ENCODE measurements at regions not wholly inside any gene's neighbourhood (a gene's known extent, or its start where the extent isn't known, plus 50 kb on each side); places are given as distances from the start of the nearest gene placed in this dataset.
"Not testable (repeated sequence)": the region's sequence is repeated elsewhere in the genome, so short reads cannot be mapped to it uniquely, and the experiment has no call there.

- Histone ChIP-seq H3F3A (ENCODE audit: insufficient read depth) (peaks cover 43% of the 10 kb centered on the region), H3K9me2 (ENCODE audit: insufficient read depth) (no peaks in the 10 kb centered on the region), H3K27me3 (replicated peaks; ENCODE audit: insufficient read depth) (no peaks in the 10 kb centered on the region), H3K36me3 (ENCODE audit: low read depth) (no peaks in the 10 kb centered on the region), H2AFZ (no peak overlapping the region), H3K4me3 (peak overlapping the region; percentile 68), H3K9ac (peak overlapping the region; percentile 43), H3K27ac (peak overlapping the region; percentile 52), H3K9me3 (ENCODE audit: low read depth) (no peaks in the 10 kb centered on the region), H4K20me1 (ENCODE audit: insufficient read depth) (no peaks in the 10 kb centered on the region), H3K4me2 (ENCODE audit: unreplicated experiment) (peak overlapping the region; percentile 81), H3K4me1 (ENCODE audit: insufficient read depth) (peaks cover 42% of the 10 kb centered on the region), H3K79me2 (ENCODE audit: insufficient read depth) (no peaks in the 10 kb centered on the region)
- DNase-seq, result peak; percentile 50
- in situ Hi-C loops (cut with MboI), result no loop called here
- TF ChIP-seq EZH2phosphoT487 (IDR thresholded peaks at IDR 0.05; ENCODE audit: insufficient read depth, low read depth) (no peak), EZH2 (IDR thresholded peaks at IDR 0.05; ENCODE audit: insufficient read depth, poor library complexity, severe bottlenecking) (no peak)
- WGBS, 2 experiments (ENCODE audit: low coverage in 1 of 2, low lambda C conversion rate in 2 of 2, missing lambda C conversion rate in 2 of 2), result 43 to 52% methylated on average over 6 of the region's 6 CpGs
Measured at GRCh38 chr13:109272595-109273325, 513.6 kb downstream of the IRS2 start.

DNA sequence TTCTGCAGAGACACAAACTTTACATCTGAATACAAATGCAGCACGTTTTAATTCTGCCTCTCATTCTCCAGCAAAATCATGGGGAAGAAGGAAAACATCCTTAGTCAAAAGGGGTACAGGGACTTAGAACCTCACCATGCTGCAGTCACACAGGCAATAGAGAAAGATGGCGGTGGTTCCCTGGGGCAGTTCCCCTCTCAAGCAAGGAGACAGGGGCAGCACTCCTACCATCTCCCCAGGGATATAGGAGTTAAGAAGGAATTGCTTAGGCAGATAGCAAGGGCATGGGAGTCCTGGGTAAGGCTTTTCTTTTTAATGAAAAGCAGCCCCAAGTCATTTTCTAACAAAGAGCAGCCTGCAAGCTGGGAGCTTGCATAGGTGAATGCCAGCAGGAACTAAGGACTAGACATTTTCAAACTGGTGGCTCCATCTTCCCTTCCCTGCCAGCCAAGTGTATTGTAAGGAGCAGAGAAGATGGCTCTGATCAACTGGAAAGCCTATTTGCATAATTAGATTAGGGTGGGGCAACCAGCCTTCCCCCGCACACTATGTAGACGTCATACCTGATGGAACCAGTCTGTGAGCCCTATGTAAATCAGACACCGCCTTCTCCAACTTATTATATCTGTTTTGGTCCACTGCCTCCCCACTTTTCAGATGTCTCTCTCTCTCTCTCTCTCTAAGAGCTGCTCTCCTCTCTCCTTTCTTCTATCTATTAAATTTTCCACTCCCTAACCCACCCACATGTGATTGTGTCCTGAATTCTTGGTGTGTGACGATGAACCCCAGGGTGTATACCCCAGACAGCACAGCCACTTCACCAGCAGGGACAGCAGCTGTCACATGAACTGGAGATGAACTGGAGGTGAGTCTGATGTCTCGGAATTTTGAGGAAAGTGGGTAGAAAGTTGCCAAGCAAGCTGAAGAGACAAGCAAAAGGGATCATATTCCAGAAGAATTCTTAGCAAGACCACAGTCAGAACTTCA is 514.5 kb downstream of the IRS2 start:
- no peaks in the 10 kb centered on the region for H3K9me3 ChIP-seq (ENCODE audit: low read depth)
- peak overlapping the region; percentile 81 for H3K4me2 ChIP-seq (ENCODE audit: unreplicated experiment)
- in situ Hi-C loops (cut with MboI), result no loop called here
- H3K36me3 ChIP-seq (ENCODE audit: low read depth), result no peaks in the 10 kb centered on the region
- WGBS, 2 experiments (ENCODE audit: low coverage in 1 of 2, low lambda C conversion rate in 2 of 2, missing lambda C conversion rate in 2 of 2), result 35 to 40% methylated on average over 7 of the region's 7 CpGs
- H3K4me3 ChIP-seq, result peak overlapping the region; percentile 68
- peak overlapping the region; percentile 43 for H3K9ac ChIP-seq
- no peaks in the 10 kb centered on the region for H4K20me1 ChIP-seq (ENCODE audit: insufficient read depth)
- peak overlapping the region; percentile 52 for H3K27ac ChIP-seq
- TF ChIP-seq EZH2 (IDR thresholded peaks at IDR 0.05; ENCODE audit: insufficient read depth, poor library complexity, severe bottlenecking) (no peak), EZH2phosphoT487 (IDR thresholded peaks at IDR 0.05; ENCODE audit: insufficient read depth, low read depth) (no peak)
- peaks cover 43% of the 10 kb centered on the region for H3F3A ChIP-seq (ENCODE audit: insufficient read depth)
- H3K9me2 ChIP-seq (ENCODE audit: insufficient read depth), result no peaks in the 10 kb centered on the region
- H3K79me2 ChIP-seq (ENCODE audit: insufficient read depth), result no peaks in the 10 kb centered on the region
- peak; percentile 78 for DNase-seq
- peaks cover 42% of the 10 kb centered on the region for H3K4me1 ChIP-seq (ENCODE audit: insufficient read depth)
- H3K27me3 ChIP-seq (replicated peaks; ENCODE audit: insufficient read depth), result no peaks in the 10 kb centered on the region
- peak overlapping the region; percentile 60 for H2AFZ ChIP-seq

GRCh38 chr13:109271061-109271460 is 515.3 kb downstream of the IRS2 start:
- Histone ChIP-seq H2AFZ (peak overlapping the region; percentile 60), H3K4me3 (peak overlapping the region; percentile 68; the same call in 1 of the 2 replicates), H3F3A (ENCODE audit: insufficient read depth) (peaks cover 43% of the 10 kb centered on the region), H3K9me2 (ENCODE audit: insufficient read depth) (no peaks in the 10 kb centered on the region), H3K27ac (peak overlapping the region; percentile 52), H3K9ac (0 out of 2 replicates have a peak overlapping the region, but pooled peaks have one; percentile 31), H3K79me2 (ENCODE audit: insufficient read depth) (no peaks in the 10 kb centered on the region), H3K9me3 (ENCODE audit: low read depth) (no peaks in the 10 kb centered on the region), H3K4me1 (ENCODE audit: insufficient read depth) (peaks cover 42% of the 10 kb centered on the region), H3K36me3 (ENCODE audit: low read depth) (no peaks in the 10 kb centered on the region), H4K20me1 (ENCODE audit: insufficient read depth) (no peaks in the 10 kb centered on the region), H3K27me3 (replicated peaks; ENCODE audit: insufficient read depth) (no peaks in the 10 kb centered on the region), H3K4me2 (ENCODE audit: unreplicated experiment) (no peak overlapping the region)
- in situ Hi-C loops (cut with MboI), result no loop called here
- 45% methylated on average over 9 of the region's 9 CpGs for WGBS, 2 experiments (ENCODE audit: low coverage in 1 of 2, low lambda C conversion rate in 2 of 2, missing lambda C conversion rate in 2 of 2)
- DNase-seq, result no peak
- TF ChIP-seq EZH2phosphoT487 (IDR thresholded peaks at IDR 0.05; ENCODE audit: insufficient read depth, low read depth) (no peak), EZH2 (IDR thresholded peaks at IDR 0.05; ENCODE audit: insufficient read depth, poor library complexity, severe bottlenecking) (no peak)

- H3K36me3 ChIP-seq (ENCODE audit: low read depth); H3K4me3 ChIP-seq; H3K79me2 ChIP-seq (ENCODE audit: insufficient read depth); H3K4me2 ChIP-seq (ENCODE audit: unreplicated experiment); H3K9me3 ChIP-seq (ENCODE audit: low read depth); H3K9ac ChIP-seq; in situ Hi-C loops (cut with MboI); H3K27me3 ChIP-seq (replicated peaks; ENCODE audit: insufficient read depth); H3K9me2 ChIP-seq (ENCODE audit: insufficient read depth); H2AFZ ChIP-seq; H4K20me1 ChIP-seq (ENCODE audit: insufficient read depth); H3K27ac ChIP-seq; DNase-seq: not testable (repeated sequence)
- peaks cover 30% of the 10 kb centered on the region for H3F3A ChIP-seq (ENCODE audit: insufficient read depth)
- WGBS, 2 experiments (ENCODE audit: low coverage in 1 of 2, low lambda C conversion rate in 2 of 2, missing lambda C conversion rate in 2 of 2), result 64 to 67% methylated on average over 4 of the region's 4 CpGs
- H3K4me1 ChIP-seq (ENCODE audit: insufficient read depth), result peaks cover 33% of the 10 kb centered on the region
Measured at GRCh38 chr13:109269381-109269780, 517.0 kb downstream of the IRS2 start.

- H3K4me3 ChIP-seq; H3K27ac ChIP-seq; H3K36me3 ChIP-seq (ENCODE audit: low read depth); H4K20me1 ChIP-seq (ENCODE audit: insufficient read depth); in situ Hi-C loops (cut with MboI); H3K9me3 ChIP-seq (ENCODE audit: low read depth); H3K9ac ChIP-seq; H3K27me3 ChIP-seq (replicated peaks; ENCODE audit: insufficient read depth); H2AFZ ChIP-seq; DNase-seq; H3K79me2 ChIP-seq (ENCODE audit: insufficient read depth); H3K9me2 ChIP-seq (ENCODE audit: insufficient read depth); H3K4me2 ChIP-seq (ENCODE audit: unreplicated experiment): not testable (repeated sequence)
- WGBS, 2 experiments (ENCODE audit: low coverage in 1 of 2, low lambda C conversion rate in 2 of 2, missing lambda C conversion rate in 2 of 2), result 63 to 65% methylated on average over 3 of the region's 3 CpGs
- Histone ChIP-seq H3F3A (ENCODE audit: insufficient read depth) (peaks cover 21% of the 10 kb centered on the region), H3K4me1 (ENCODE audit: insufficient read depth) (peaks cover 24% of the 10 kb centered on the region)
Measured at GRCh38 chr13:109268492-109268891, 517.9 kb downstream of the IRS2 start.

- 42 to 62% methylated on average over 4 of the region's 4 CpGs for WGBS, 2 experiments (ENCODE audit: low coverage in 1 of 2, low lambda C conversion rate in 2 of 2, missing lambda C conversion rate in 2 of 2)
- in situ Hi-C loops (cut with MboI); H3K9me3 ChIP-seq (ENCODE audit: low read depth); H3K27me3 ChIP-seq (replicated peaks; ENCODE audit: insufficient read depth); H3K36me3 ChIP-seq (ENCODE audit: low read depth); H4K20me1 ChIP-seq (ENCODE audit: insufficient read depth); H3K9ac ChIP-seq; H3K27ac ChIP-seq; H3K4me3 ChIP-seq; H3K79me2 ChIP-seq (ENCODE audit: insufficient read depth); H3K9me2 ChIP-seq (ENCODE audit: insufficient read depth); H2AFZ ChIP-seq; H3K4me2 ChIP-seq (ENCODE audit: unreplicated experiment); DNase-seq: not testable (repeated sequence)
- H3F3A ChIP-seq (ENCODE audit: insufficient read depth), result peaks cover 12% of the 10 kb centered on the region
- H3K4me1 ChIP-seq (ENCODE audit: insufficient read depth), result peaks cover 14% of the 10 kb centered on the region; the same call in 1 of the 2 replicates
Measured at GRCh38 chr13:109267400-109267799, 519.0 kb downstream of the IRS2 start.
